ENCODE measurements at regions not wholly inside any gene's neighbourhood (a gene's known extent, or its start where the extent isn't known, plus 50 kb on each side); places are given as distances from the start of the nearest gene placed in this dataset.
"Not testable (repeated sequence)": the region's sequence is repeated elsewhere in the genome, so short reads cannot be mapped to it uniquely, and the experiment has no call there.

DNA sequence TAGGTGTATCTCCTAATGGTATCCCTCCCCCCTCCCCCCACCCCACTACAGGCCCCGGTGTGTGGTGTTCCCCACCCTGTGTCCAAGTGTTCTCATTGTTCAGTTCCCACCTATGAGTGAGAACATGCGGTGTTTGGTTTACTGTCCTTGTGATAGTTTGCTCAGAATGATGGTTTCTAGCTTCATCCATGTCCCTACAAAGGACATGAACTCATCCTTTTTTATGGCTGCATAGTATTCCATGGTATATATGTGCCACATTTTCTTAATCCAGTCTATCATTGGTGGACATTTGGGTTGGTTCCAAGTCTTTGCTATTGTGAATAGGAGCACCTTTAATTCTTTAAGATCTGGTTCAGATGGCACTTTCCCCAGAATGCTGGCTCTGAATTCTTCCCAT is 58.5 kb upstream of the PTGFRN start:
- TF ChIP-seq EZH2 (IDR thresholded peaks at IDR 0.05); POLR2AphosphoS5 (IDR thresholded peaks at IDR 0.05; ENCODE audit: borderline replicate concordance, low read depth, low read length): not testable (repeated sequence)
